ENCODE measurements at regions not wholly inside any gene's neighbourhood (a gene's known extent, or its start where the extent isn't known, plus 50 kb on each side); places are given as distances from the start of the nearest gene placed in this dataset.

DNA sequence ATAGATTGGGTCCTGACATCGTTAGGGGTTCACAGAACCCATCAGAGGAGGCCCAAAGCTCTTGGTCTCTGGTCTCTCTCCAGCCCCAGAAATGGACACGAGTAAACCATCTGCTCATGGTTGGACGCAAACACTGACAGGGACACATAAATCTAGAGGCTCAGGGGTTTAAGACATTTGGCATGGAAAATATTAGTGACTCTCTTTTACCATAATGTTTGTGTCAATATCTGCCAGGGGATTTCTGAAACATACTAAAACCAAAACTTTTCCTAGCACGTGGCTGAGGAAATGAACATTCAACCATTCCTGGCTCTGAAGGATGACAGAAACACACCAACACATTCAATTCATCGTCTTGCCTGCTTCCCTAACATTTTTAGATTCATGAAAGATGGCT lies 226.2 kb downstream of the SP3 start:
- TF ChIP-seq, protein P1, sequence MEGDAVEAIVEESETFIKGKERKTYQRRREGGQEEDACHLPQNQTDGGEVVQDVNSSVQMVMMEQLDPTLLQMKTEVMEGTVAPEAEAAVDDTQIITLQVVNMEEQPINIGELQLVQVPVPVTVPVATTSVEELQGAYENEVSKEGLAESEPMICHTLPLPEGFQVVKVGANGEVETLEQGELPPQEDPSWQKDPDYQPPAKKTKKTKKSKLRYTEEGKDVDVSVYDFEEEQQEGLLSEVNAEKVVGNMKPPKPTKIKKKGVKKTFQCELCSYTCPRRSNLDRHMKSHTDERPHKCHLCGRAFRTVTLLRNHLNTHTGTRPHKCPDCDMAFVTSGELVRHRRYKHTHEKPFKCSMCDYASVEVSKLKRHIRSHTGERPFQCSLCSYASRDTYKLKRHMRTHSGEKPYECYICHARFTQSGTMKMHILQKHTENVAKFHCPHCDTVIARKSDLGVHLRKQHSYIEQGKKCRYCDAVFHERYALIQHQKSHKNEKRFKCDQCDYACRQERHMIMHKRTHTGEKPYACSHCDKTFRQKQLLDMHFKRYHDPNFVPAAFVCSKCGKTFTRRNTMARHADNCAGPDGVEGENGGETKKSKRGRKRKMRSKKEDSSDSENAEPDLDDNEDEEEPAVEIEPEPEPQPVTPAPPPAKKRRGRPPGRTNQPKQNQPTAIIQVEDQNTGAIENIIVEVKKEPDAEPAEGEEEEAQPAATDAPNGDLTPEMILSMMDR (IDR thresholded peaks at IDR 0.05; ENCODE audit: insufficient read depth, low read length) = no peak
- no peak for TF ChIP-seq GABPA (IDR thresholded peaks at IDR 0.05; ENCODE audit: low read depth)
- TF ChIP-seq SPI1 (IDR thresholded peaks at IDR 0.05; ENCODE audit: borderline replicate concordance, low read depth) = no peak
- TF ChIP-seq, protein P2, sequence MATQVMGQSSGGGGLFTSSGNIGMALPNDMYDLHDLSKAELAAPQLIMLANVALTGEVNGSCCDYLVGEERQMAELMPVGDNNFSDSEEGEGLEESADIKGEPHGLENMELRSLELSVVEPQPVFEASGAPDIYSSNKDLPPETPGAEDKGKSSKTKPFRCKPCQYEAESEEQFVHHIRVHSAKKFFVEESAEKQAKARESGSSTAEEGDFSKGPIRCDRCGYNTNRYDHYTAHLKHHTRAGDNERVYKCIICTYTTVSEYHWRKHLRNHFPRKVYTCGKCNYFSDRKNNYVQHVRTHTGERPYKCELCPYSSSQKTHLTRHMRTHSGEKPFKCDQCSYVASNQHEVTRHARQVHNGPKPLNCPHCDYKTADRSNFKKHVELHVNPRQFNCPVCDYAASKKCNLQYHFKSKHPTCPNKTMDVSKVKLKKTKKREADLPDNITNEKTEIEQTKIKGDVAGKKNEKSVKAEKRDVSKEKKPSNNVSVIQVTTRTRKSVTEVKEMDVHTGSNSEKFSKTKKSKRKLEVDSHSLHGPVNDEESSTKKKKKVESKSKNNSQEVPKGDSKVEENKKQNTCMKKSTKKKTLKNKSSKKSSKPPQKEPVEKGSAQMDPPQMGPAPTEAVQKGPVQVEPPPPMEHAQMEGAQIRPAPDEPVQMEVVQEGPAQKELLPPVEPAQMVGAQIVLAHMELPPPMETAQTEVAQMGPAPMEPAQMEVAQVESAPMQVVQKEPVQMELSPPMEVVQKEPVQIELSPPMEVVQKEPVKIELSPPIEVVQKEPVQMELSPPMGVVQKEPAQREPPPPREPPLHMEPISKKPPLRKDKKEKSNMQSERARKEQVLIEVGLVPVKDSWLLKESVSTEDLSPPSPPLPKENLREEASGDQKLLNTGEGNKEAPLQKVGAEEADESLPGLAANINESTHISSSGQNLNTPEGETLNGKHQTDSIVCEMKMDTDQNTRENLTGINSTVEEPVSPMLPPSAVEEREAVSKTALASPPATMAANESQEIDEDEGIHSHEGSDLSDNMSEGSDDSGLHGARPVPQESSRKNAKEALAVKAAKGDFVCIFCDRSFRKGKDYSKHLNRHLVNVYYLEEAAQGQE (IDR thresholded peaks at IDR 0.05; ENCODE audit: insufficient replicate concordance, low read depth) = no peak
- TF ChIP-seq POLR2AphosphoS5 (IDR thresholded peaks at IDR 0.05; ENCODE audit: low read depth) = no peak
